Activated T-cell treated with anti-CD3 and anti-CD28 coated beads, Interleukin-2, amount 50 U/mL, for 4 hours (primary cell): ENCODE measurements at regions not wholly inside any gene's neighbourhood (a gene's known extent, or its start where the extent isn't known, plus 50 kb on each side); places are given as distances from the start of the nearest gene placed in this dataset.

Experiments
- ATAC-seq, 2 donors: fragments of 200-7000 bp; cut with Tn5 transposase; one replicate each; pipeline ENCODE4 v1.10.0; 2021
- DNase-seq: peaks from one replicate; pipeline ENCODE4 v3.0.0-alpha.2; 2020
- H3K27me3 Mint-ChIP-seq: one replicate; pipeline ENCODE4 v1.8.0; 2021; ENCODE audit warnings: low read depth, mixed read lengths
- H3K36me3 Mint-ChIP-seq: one replicate; pipeline ENCODE4 v1.8.0; 2022; ENCODE audit warnings: mixed read lengths; ENCODE audit not compliant: insufficient read depth
- H3K4me1 Mint-ChIP-seq: one replicate; pipeline ENCODE4 v1.8.0; 2021; ENCODE audit warnings: low read depth, mixed read lengths
- H3K4me3 Mint-ChIP-seq: one replicate; pipeline ENCODE4 v1.8.0; 2021; ENCODE audit warnings: mild to moderate bottlenecking, moderate library complexity, mixed read lengths
- H3K9me3 Mint-ChIP-seq: one replicate; pipeline ENCODE4 v1.8.0; 2021; ENCODE audit warnings: mixed read lengths

DNA sequence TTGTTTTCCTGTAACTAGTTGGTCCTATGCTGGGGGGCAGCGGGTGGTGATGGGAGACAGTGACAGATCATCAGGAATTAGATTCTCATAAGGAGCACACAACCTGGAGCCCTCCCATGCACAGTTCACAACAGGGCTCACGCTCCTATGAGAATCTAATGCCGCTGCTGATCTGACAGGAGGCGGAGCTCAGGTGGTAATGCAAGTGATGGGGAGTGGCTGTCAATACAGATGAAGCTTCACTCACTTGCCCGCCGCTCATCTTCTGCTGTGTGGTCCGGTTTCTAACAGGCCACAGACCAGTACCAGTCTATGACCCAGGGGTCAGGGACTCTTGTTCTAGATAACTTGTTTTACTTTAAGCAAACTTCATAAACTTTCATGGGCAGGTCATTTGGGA, 205.3 kb upstream of the SLC14A2 start:
- Mint-ChIP-seq H3K27me3 (peaks cover 7% of the 10 kb centered on the region), H3K36me3 (no peaks in the 10 kb centered on the region), H3K4me3 (no peak overlapping the region), H3K4me1 (no peaks in the 10 kb centered on the region), H3K9me3 (no peaks in the 10 kb centered on the region)
- ATAC-seq (no peak), DNase-seq (no peak)

DNA sequence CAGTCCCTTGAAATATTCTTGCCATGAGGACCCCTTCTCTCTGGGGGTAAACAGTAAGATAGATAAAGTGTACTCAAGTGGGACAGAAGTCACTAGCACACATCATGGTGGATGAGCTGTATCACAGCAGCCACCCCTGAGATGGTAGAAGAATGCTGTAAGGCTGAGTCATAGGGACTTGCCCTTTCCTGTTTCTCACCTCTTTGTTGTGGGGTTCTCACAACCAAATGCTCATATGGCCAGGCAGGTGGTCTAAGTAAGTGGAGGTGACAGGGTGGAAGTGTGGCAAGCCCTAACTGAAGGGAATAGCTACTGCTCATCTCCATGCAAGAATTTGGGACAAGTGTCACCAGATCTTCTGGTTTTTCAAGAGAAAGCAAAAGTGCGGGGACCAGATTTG, 202.7 kb upstream of the SLC14A2 start:
- Mint-ChIP-seq H3K36me3 (no peaks in the 10 kb centered on the region), H3K4me3 (no peak overlapping the region), H3K4me1 (no peaks in the 10 kb centered on the region), H3K27me3 (peaks cover 7% of the 10 kb centered on the region), H3K9me3 (no peaks in the 10 kb centered on the region)
- ATAC-seq (no peak), DNase-seq (no peak)

DNA sequence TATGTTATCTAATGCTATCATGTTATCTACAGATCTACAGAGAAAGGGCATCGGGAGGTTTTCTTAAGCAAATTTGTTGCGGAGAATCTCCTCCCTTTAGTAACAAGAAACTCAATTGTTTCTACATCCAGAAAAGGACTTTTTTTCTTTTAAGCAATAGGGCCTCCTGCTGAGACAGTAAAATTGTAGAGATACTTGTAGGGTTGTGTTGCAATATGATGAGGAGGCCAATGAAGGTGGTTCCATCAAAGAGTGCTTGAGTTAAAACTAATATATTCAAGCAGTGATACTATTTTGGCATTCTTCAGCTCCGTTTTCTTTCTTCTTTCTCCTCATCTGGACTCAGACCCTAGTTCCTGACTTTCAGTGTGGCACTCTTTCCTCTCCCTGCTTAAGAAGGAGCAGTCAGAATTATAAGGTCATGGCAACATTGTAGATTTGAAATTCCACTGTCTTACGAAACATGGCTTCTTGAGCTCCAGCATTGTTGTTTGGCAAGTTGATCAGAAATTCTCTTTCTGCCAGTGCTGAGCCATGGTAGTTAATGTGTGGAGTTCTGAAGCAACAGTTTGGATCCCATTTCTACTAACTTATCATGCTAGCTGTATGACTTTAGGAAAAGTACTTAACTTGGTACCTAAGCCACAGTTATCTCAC, 202.0 kb upstream of the SLC14A2 start:
- Mint-ChIP-seq H3K4me3 (no peak overlapping the region), H3K9me3 (no peaks in the 10 kb centered on the region), H3K36me3 (no peaks in the 10 kb centered on the region), H3K27me3 (peaks cover 7% of the 10 kb centered on the region), H3K4me1 (no peaks in the 10 kb centered on the region)
- no peak for DNase-seq
- ATAC-seq: no peak

DNA sequence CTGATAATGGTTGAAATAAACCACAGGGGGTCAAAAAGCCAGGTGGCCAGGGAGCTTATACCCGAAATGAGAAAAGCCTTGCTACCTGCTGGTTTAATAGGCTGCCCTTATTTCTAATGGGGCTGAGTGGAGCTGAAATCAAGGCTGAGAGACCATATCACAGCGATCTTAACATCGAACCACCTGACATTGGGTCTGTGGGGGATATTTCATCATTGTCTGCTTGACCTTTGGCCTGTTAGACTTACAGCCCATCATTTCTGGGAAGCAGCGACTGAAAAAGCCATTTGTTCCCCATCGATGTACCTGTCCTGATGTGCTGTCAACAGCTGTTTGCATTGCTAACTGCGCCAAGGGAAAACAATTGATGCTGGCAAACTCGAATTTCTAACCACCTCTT, 199.7 kb upstream of the SLC14A2 start:
- Mint-ChIP-seq H3K4me1 (no peaks in the 10 kb centered on the region), H3K4me3 (no peak overlapping the region), H3K36me3 (no peaks in the 10 kb centered on the region)

DNA sequence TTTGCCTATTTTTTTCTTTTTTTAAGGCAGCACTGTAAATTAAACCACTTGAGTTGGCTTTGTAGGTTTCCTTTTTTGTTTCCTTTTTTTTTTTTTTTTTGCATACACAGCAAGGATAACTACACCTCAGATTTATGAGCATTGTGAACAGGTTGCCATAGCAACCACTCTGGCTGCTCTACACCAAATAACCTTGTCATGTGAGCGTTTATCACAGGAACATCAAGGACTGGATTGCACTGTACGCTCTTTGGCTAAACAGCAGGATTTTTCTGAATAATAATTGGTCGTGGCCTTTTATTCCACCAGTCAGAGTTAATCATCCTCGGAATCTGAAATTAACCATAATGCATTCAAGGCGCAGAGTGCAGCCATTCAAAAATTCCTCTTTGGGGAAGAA, 199.1 kb upstream of the SLC14A2 start:
- H3K27me3 Mint-ChIP-seq: peaks cover 7% of the 10 kb centered on the region
- DNase-seq (no peak), ATAC-seq (no peak)
- H3K4me1 Mint-ChIP-seq: no peaks in the 10 kb centered on the region
- H3K9me3 Mint-ChIP-seq: no peaks in the 10 kb centered on the region
- no peaks in the 10 kb centered on the region for H3K36me3 Mint-ChIP-seq
- H3K4me3 Mint-ChIP-seq: no peak overlapping the region

More for the DNA sequence above, 199.7 kb upstream of the SLC14A2 start:
- Mint-ChIP-seq H3K9me3 (no peaks in the 10 kb centered on the region), H3K27me3 (peaks cover 7% of the 10 kb centered on the region)
- ATAC-seq (no peak), DNase-seq (no peak)

DNA sequence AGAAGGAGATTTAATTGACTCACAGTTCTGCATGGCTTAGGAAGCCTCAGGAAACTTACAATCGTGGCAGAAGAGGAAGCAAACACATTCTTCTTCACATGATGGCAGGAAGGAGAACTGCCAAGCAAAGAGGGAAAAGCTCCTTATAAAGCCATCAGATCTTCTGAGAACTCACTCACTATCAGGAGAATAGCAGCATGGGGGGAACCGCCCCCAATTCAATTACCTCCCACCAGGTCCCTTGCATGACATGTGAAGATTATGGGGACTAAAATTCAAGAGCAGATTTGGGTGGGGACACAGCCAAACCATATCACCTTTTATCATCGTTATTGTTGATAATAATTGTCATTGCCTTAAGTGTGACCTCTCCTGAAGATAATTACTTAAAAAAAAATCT, 197.9 kb upstream of the SLC14A2 start:
- H3K9me3 Mint-ChIP-seq: no peaks in the 10 kb centered on the region
- ATAC-seq: no peak
- H3K36me3 Mint-ChIP-seq: no peaks in the 10 kb centered on the region
- no peaks in the 10 kb centered on the region for H3K4me1 Mint-ChIP-seq
- peaks cover 5% of the 10 kb centered on the region for H3K27me3 Mint-ChIP-seq
- H3K4me3 Mint-ChIP-seq: no peak overlapping the region
- no peak for DNase-seq

DNA sequence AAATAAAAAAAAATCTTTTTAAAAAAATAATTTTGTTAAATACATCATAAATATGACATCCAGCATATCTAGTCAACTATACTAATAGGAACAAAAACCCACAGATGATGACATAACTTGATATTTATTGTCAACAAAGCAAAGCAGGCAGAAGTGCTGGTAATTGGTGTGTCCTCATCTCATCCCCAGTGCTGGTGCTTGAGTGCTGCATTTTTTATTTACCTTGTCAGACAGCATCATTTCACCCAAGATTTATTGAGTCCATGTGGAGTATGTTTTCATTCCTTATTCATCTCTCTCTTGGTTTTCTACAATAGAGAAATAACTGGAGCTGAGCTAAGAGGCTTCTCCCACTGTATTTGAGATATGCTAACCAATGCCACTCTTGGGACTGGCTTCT, 191.6 kb upstream of the SLC14A2 start:
- no peaks in the 10 kb centered on the region for H3K4me1 Mint-ChIP-seq
- peaks cover 3% of the 10 kb centered on the region for H3K27me3 Mint-ChIP-seq
- H3K9me3 Mint-ChIP-seq: no peaks in the 10 kb centered on the region
- no peaks in the 10 kb centered on the region for H3K36me3 Mint-ChIP-seq
- ATAC-seq: no peak
- DNase-seq: no peak
- H3K4me3 Mint-ChIP-seq: no peak overlapping the region

DNA sequence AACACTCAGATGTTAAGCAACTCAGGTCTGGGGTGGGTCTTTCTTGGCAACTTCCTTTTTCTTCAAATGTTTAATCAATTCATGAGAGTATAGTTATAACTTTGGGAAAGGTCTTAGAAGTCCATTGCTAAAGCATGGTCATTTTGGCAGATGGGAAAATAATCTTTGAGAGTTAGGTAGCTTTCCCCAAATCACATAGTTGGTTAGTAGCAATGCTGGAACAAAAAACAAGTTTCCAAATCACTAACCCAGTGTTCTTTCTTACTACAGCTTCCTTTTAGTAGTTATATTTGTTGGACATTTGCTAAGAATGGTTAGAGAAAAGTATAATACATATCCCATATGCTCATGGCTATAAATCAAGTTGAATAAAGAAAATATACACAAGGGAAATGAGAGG, 185.2 kb upstream of the SLC14A2 start:
- no peak overlapping the region for H3K4me3 Mint-ChIP-seq
- H3K27me3 Mint-ChIP-seq: peaks cover 3% of the 10 kb centered on the region
- H3K4me1 Mint-ChIP-seq: no peaks in the 10 kb centered on the region
- DNase-seq (no peak), ATAC-seq (no peak)
- H3K9me3 Mint-ChIP-seq: no peaks in the 10 kb centered on the region
- H3K36me3 Mint-ChIP-seq: no peaks in the 10 kb centered on the region

DNA sequence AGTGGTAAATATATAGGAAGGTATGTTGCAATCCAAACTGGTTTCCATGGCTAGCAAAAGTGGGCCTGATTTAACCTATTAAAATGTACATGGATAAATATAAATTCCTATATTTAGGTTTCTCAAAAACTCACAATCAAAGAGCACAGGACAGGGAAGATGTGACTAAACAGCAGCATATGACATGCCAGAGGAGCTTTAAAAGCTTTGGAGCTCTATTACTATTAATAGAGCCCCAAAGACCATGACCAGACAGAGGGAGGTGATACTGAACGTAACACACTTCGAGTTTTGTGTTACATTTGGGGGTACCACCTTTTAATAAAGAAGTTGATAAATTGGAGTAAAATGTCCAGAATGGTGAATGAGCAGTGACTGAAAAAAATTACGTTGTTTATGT, 179.5 kb upstream of the SLC14A2 start:
- H3K4me1 Mint-ChIP-seq: no peaks in the 10 kb centered on the region
- no peaks in the 10 kb centered on the region for H3K9me3 Mint-ChIP-seq
- H3K4me3 Mint-ChIP-seq: no peak overlapping the region
- no peaks in the 10 kb centered on the region for H3K27me3 Mint-ChIP-seq
- ATAC-seq: no peak
- no peak for DNase-seq
- H3K36me3 Mint-ChIP-seq: no peaks in the 10 kb centered on the region

DNA sequence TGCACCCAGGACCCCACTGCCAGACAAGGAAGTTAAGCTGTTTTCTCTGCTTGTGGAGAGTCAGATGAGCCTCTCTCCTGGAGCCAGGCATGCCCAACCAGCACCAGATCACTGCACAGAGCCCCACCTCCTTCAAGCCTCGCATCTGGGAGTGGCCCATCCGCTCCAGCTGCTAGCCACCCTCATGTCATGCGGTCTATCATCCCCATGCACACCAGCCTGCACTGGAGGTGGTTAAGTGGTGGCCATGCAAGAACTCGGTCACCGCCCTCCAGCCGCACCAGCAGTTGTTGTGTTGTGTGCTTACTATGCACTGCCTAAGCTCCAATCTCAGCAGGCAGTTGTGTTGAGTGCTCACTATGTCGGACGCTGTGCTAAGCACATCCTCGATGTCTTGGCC, 177.9 kb upstream of the SLC14A2 start:
- H3K4me1 Mint-ChIP-seq: no peaks in the 10 kb centered on the region
- DNase-seq: no peak
- ATAC-seq: no peak
- no peak overlapping the region for H3K4me3 Mint-ChIP-seq
- no peaks in the 10 kb centered on the region for H3K9me3 Mint-ChIP-seq
- H3K36me3 Mint-ChIP-seq: no peaks in the 10 kb centered on the region
- H3K27me3 Mint-ChIP-seq: no peaks in the 10 kb centered on the region

DNA sequence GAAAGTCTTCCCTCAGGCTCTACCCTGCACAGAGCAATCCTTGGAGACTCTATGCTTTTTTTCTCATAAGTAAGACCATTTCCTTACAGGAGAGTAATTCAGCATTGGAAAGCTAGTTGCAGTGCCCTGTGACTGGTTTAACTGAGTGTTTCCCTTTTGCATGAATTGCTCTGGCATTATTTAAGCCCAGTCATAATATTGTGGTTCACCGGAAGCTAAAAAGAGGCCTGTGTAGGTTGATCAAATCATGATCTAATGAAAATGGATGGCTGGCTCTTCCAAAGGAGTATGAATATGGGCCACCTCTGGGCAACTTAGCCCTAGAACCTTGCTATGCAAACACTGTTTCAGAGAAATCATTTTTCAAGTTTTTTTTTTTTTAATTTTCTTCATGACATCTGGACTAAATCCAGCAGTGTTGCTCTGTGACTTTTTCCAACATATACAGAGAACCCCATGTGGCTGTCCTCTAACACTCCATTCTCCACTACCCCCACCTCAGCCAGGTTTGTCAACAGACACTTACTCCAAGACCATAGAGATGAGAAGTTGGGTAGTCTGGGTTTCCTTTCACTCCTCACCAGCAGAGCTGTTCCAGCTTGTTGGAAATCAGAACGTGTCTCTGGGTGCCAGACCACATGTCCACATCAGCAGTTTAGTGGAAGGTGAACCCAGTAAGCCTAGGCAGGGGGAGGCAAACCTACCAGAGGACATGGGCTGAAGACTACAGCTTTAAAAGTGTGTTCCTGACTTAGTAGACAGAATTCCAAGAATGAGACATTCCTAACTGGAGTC, 175.2 kb upstream of the SLC14A2 start:
- H3K4me3 Mint-ChIP-seq: no peak overlapping the region
- DNase-seq (no peak), ATAC-seq (no peak)
- H3K36me3 Mint-ChIP-seq: no peaks in the 10 kb centered on the region
- no peaks in the 10 kb centered on the region for H3K27me3 Mint-ChIP-seq
- no peaks in the 10 kb centered on the region for H3K9me3 Mint-ChIP-seq
- H3K4me1 Mint-ChIP-seq: no peaks in the 10 kb centered on the region

DNA sequence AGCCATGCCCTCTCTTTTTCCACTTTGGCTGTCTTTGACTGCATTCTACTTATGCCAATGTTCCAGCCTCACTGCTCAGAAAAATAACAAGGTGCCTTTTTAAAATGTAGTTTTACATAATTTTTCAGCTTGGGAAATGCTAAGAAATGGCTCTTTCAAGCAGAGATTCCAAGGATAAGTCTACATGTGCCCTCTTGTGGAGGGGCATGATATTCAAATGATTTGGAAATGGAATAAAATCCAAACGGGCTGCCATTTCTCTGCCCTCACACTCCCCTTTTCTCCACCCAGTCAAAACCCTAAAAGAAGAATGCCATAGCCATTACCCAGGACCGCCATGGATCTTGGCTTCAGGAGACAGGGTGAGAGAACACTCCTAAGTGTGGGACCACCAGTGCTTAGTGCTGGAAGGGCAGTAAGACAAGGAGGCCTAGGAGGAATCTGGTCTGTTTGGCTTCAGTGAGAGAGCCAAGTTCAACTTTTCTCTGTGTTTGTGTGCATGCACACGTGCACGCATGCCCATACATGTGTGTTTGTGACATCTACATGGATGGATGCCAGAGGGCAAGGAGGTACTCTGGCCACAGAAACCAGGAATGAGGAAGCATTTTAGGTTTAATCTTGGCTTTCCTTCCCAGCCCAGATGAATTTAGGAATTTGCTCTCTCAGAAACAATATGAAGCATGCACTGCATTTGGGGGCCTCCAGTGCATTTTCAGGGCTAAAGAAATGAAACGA, 174.0 kb upstream of the SLC14A2 start:
- Mint-ChIP-seq H3K4me3 (no peak overlapping the region), H3K27me3 (no peaks in the 10 kb centered on the region), H3K4me1 (no peaks in the 10 kb centered on the region), H3K9me3 (no peaks in the 10 kb centered on the region), H3K36me3 (no peaks in the 10 kb centered on the region)
- no peak for DNase-seq
- ATAC-seq: no peak

DNA sequence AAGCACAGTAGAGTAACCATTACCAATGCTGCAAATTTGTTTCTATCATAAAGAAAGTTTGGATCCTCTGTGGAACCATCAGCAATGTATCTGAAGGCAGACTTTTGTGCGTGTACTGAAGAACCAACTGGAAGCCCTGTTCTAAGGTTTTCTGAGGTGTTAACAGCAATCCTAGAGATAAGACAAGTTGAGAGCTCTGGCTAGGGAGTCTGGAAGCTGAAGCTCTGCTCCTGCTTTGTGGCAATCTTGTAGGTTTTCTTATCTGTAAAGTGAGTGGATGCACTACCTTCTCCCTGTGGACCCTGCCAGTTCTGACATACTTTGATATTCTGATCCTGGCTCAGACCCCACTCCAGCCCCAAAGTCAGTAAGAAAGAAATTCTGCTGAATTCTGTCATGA, 171.2 kb upstream of the SLC14A2 start:
- ATAC-seq (no peak), DNase-seq (no peak)
- Mint-ChIP-seq H3K27me3 (no peaks in the 10 kb centered on the region), H3K36me3 (no peaks in the 10 kb centered on the region), H3K4me3 (no peak overlapping the region), H3K9me3 (no peaks in the 10 kb centered on the region), H3K4me1 (no peaks in the 10 kb centered on the region)

DNA sequence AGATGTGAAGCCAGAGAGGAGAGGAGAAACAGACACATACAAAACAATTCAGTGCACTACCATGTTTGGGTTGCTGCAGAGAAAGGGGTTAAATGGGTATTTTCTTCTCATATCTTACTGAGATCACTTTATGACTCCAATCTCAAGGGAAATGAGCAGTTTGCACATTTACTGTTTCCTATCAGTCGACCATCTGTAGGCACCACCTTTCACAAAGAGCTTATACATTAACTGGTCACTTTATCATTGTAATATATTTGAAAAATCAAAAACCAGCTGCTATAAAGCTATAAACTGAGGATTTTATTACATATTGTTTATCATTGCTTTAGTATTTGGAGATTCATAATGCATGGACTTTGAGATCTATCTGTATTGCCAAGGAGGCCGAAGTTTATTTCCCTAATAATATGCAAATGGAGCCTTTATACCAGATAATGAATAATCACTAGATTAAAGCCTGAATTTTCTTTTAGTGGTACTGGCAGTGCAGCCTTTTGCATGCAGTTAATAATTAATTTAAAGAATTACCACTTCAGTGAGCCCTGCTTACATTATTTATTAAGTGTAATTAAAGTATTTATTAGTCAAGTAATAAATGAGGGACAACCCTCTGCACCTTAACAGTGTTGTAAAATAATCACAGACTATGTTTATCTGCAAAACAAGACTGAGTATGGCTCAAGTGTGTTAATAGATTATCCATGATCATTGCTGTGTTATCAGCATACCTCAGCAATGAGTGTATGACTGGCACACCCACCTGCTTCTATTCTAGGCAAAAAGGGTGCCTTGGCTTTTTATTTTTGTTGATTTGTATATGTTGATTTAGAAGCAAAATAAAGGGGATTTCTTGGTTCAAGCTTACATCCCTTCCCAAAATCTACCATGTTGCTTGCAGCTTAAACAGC, 167.7 kb upstream of the SLC14A2 start:
- Mint-ChIP-seq H3K4me3 (no peak overlapping the region), H3K27me3 (no peaks in the 10 kb centered on the region), H3K4me1 (no peaks in the 10 kb centered on the region), H3K36me3 (no peaks in the 10 kb centered on the region), H3K9me3 (no peaks in the 10 kb centered on the region)
- DNase-seq: no peak
- ATAC-seq: no peak
